ENCODE measurements at regions not wholly inside any gene's neighbourhood (a gene's known extent, or its start where the extent isn't known, plus 50 kb on each side); places are given as distances from the start of the nearest gene placed in this dataset.

DNA sequence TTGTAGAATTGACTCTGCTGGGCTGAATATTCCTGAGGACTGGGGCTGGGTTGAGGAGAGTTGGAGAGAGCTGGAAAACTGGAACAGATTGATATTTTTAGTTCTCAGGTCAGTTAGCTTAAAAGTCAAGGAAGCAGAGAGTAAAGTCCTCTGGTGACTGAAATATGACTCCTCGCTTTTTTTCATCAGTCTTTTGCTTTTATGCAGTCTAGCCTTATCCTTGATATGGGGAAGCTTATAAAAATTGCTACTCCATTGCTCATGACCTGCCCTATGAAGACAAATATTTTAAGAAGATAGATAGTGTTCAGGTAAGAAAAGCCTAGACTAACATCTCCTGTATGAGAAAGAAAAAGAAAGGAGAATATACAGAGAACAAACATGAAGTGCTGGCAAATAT lies 152.7 kb downstream of the C4orf33 start:
- TF ChIP-seq MYC (IDR thresholded peaks at IDR 0.05; ENCODE audit: low read depth, low read length) (no peak), CTCF (IDR thresholded peaks at IDR 0.05; ENCODE audit: low read depth, low read length) (no peak)
